Mucosa of descending colon (tissue), 3 donors: ENCODE measurements at regions not wholly inside any gene's neighbourhood (a gene's known extent, or its start where the extent isn't known, plus 50 kb on each side); places are given as distances from the start of the nearest gene placed in this dataset.

Source experiments
- ATAC-seq: fragments of 200-7000 bp; cut with Tn5 transposase; one replicate; pipeline ENCODE4 v1.9.1; 2020; ENCODE audit warnings: mild to moderate bottlenecking, moderate library complexity
- DNase-seq, 3 donors: peaks; one replicate each; pipeline ENCODE4 v3.0.0-alpha.2; 2020
- H3K36me3 ChIP-seq: fragments of 200-600 bp; one replicate; pipeline ENCODE4 v1.8.0; 2021; ENCODE audit warnings: low read depth, mild to moderate bottlenecking
- H3K4me1 ChIP-seq: fragments of 200-600 bp; one replicate; pipeline ENCODE4 v1.8.0; 2021; ENCODE audit warnings: low read depth, mild to moderate bottlenecking
- H3K4me3 ChIP-seq: fragments of 200-600 bp; one replicate; pipeline ENCODE4 v1.8.0; 2021; ENCODE audit warnings: mild to moderate bottlenecking
- H3K9me3 ChIP-seq: fragments of 200-600 bp; one replicate; pipeline ENCODE4 v1.8.0; 2021; ENCODE audit warnings: mild to moderate bottlenecking
- intact Hi-C, 2 donors: fragments of 100-400 bp; cut with DNase I in 1 of 2; cut with micrococcal nuclease in 1 of 2; formaldehyde crosslinking; loops; one replicate each; pipeline versions ENCODE4 v1.11.0 to v1.11.1; 2022; cut with DNase I, micrococcal nuclease
- TF ChIP-seq, protein P1 (sequence below): fragments of 200-600 bp; IDR thresholded peaks from one replicate; pipeline ENCODE4 v1.8.0; 2022; ENCODE audit warnings: antibody characterized with exemption, mild to moderate bottlenecking
- donor health status: DM: no; HTN: no; CAD: no; lungs with moderate emphysema.
- donor health status: DM: no; HTN: no; CAD: no.
- donor health status: DM: no; HTN: yes; CAD: no.

DNA sequence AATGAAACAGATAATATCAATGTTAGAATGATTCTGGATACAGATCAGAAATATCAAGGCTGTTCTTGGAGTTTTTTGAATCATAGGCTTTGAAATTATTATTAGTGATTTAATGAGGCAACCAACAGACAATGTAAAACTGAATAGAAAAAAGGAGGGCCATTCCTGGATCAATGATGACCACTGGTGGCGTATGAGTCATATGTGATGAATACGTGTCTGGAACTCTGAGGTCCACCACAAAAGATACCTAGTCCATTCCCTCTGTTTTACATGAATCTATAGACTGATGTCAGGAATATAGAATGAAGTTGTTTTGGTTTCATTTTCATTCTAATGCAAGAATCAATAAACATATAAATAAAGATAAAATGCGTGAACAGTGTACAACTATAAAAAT is 78.3 kb upstream of the RTL1 start:
- intact Hi-C loops, result no loop called here
- ATAC-seq (no peak), DNase-seq (no peak)
- no peaks in the 10 kb centered on the region for H3K36me3 ChIP-seq
- TF ChIP-seq, protein P1, sequence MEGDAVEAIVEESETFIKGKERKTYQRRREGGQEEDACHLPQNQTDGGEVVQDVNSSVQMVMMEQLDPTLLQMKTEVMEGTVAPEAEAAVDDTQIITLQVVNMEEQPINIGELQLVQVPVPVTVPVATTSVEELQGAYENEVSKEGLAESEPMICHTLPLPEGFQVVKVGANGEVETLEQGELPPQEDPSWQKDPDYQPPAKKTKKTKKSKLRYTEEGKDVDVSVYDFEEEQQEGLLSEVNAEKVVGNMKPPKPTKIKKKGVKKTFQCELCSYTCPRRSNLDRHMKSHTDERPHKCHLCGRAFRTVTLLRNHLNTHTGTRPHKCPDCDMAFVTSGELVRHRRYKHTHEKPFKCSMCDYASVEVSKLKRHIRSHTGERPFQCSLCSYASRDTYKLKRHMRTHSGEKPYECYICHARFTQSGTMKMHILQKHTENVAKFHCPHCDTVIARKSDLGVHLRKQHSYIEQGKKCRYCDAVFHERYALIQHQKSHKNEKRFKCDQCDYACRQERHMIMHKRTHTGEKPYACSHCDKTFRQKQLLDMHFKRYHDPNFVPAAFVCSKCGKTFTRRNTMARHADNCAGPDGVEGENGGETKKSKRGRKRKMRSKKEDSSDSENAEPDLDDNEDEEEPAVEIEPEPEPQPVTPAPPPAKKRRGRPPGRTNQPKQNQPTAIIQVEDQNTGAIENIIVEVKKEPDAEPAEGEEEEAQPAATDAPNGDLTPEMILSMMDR, result no peak
- no peaks in the 10 kb centered on the region for H3K4me1 ChIP-seq
- H3K4me3 ChIP-seq, result no peak overlapping the region
- H3K9me3 ChIP-seq, result no peaks in the 10 kb centered on the region

- DNase-seq (no peak), ATAC-seq (no peak)
- Histone ChIP-seq H3K4me1 (no peaks in the 10 kb centered on the region), H3K9me3 (no peaks in the 10 kb centered on the region), H3K36me3 (no peaks in the 10 kb centered on the region), H3K4me3 (no peak overlapping the region)
- intact Hi-C loops, result no loop called here
- TF ChIP-seq, protein P1, result no peak
Measured at GRCh38 chr14:100982353-100982752, 78.8 kb upstream of the RTL1 start.

DNA sequence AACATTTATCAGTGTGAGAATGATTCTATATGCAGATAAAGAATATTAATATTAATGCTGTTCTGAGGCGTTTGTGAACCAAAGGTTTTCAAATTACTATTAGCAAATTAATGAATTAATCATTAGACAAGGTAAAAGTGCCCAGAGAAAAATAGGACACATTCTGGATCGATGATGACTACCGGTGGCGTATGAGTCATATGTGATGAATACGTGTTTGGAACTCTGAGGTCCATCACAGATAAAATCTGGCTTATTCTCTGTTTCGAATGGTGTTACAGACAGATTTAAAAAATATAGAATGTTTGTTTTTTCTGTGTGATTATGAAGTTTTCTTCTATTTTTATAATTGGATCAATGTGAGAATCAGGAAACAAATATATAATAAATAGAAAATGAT is 79.2 kb upstream of the RTL1 start:
- H3K4me3 ChIP-seq, result no peak overlapping the region
- TF ChIP-seq, protein P1, result no peak
- ATAC-seq (no peak), DNase-seq (no peak)
- H3K9me3 ChIP-seq, result no peaks in the 10 kb centered on the region
- no peaks in the 10 kb centered on the region for H3K4me1 ChIP-seq
- intact Hi-C loops, result no loop called here
- H3K36me3 ChIP-seq, result no peaks in the 10 kb centered on the region

DNA sequence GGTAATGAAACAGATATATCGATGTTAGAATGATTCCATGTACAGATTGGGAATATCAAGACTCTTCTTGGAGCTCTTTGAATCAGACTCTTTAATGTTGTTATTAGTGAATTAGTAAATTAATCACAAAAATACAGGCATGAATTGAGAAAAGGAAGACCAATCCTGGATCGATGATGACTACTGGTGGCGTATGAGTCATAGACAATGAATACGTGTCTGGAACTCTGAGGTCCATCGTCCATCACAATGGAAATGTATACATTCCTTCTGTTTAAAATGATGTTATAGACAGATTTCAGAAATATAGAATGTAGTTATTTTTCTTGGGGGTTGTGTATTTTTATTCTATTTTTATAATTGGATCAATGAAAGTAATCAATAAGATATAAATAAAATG is 80.2 kb upstream of the RTL1 start:
- DNase-seq (no peak), ATAC-seq (no peak)
- intact Hi-C loops, result no loop called here
- no peaks in the 10 kb centered on the region for H3K4me1 ChIP-seq
- no peaks in the 10 kb centered on the region for H3K36me3 ChIP-seq
- H3K9me3 ChIP-seq, result no peaks in the 10 kb centered on the region
- no peak overlapping the region for H3K4me3 ChIP-seq
- TF ChIP-seq, protein P1, result no peak

DNA sequence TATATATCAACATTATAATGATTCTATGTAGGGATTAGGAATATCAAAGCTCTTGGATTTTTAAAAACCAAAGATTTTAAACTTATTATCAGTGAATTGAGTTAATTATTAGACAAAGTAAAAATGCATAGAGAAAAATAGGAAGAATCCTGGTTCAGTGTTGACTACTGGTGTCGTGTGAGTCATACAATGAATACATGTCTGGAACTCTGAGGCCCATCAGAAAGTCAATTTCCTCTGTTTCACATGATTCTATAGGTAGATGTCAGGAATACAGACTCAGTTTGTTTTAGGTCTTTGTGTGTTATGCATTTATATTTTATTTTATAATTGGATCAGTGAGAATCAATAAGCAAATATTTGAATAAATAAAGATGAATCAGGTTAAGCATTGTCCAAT is 84.5 kb upstream of the RTL1 start:
- intact Hi-C loops, result no loop called here
- Histone ChIP-seq H3K9me3 (no peaks in the 10 kb centered on the region), H3K4me3 (no peak overlapping the region), H3K36me3 (no peaks in the 10 kb centered on the region), H3K4me1 (no peaks in the 10 kb centered on the region)
- DNase-seq (no peak), ATAC-seq (no peak)
- TF ChIP-seq, protein P1, result no peak

GRCh38 chr14:100988411-100988900 is 84.9 kb upstream of the RTL1 start:
- TF ChIP-seq, protein P1, result no peak
- DNase-seq, result no peak
- Histone ChIP-seq H3K4me3 (no peak overlapping the region), H3K36me3 (no peaks in the 10 kb centered on the region), H3K4me1 (no peaks in the 10 kb centered on the region), H3K9me3 (no peaks in the 10 kb centered on the region)
- ATAC-seq, result no peak
- intact Hi-C loops, result no loop called here
